C4-2B (cell line): ENCODE measurements at regions not wholly inside any gene's neighbourhood (a gene's known extent, or its start where the extent isn't known, plus 50 kb on each side); places are given as distances from the start of the nearest gene placed in this dataset.

Experiments used
- CTCF ChIP-seq: fragments of 450-650 bp; conservative IDR thresholded peaks from 2 replicates; pipeline ENCODE4 v1.5.1; 2017; ENCODE audit warnings: mild to moderate bottlenecking
- ZFX ChIP-seq: fragments of 450-650 bp; IDR thresholded peaks from 2 replicates; pipeline ENCODE4 v1.6.1; 2017

- no peak for TF ChIP-seq CTCF
- no peak for TF ChIP-seq ZFX
Observed at GRCh38 chr3:147904421-147904820, 495.3 kb downstream of the ZIC1 start.
